ENCODE measurements at regions not wholly inside any gene's neighbourhood (a gene's known extent, or its start where the extent isn't known, plus 50 kb on each side); places are given as distances from the start of the nearest gene placed in this dataset.
A peak's percentile ranks its signal among the peaks of the same experiment; 100 is the strongest.
"Not testable (repeated sequence)": the region's sequence is repeated elsewhere in the genome, so short reads cannot be mapped to it uniquely, and the experiment has no call there.

GRCh38 chr20:40955326-40955725 lies 73.3 kb upstream of the TOP1 start:
- TF ChIP-seq LEF1 (IDR thresholded peaks at IDR 0.05; ENCODE audit: borderline replicate concordance) (no peak), FOXA1 (IDR thresholded peaks at IDR 0.05) (no peak), ARNT (IDR thresholded peaks at IDR 0.05) (no peak), BHLHE40 (IDR thresholded peaks at IDR 0.05; ENCODE audit: borderline replicate concordance) (no peak), NFRKB (IDR thresholded peaks at IDR 0.05) (no peak), ELF4 (IDR thresholded peaks at IDR 0.05) (no peak), SP1 (IDR thresholded peaks at IDR 0.05) (no peak), HDGF (IDR thresholded peaks at IDR 0.05; ENCODE audit: borderline replicate concordance) (no peak), FOXM1 (IDR thresholded peaks at IDR 0.05; ENCODE audit: borderline replicate concordance) (no peak), ZNF384 (IDR thresholded peaks at IDR 0.05) (no peak), TARDBP (IDR thresholded peaks at IDR 0.05) (no peak), CTBP1 (IDR thresholded peaks at IDR 0.05; ENCODE audit: borderline replicate concordance) (no peak), L3MBTL2 (conservative IDR thresholded peaks at IDR 0.05) (no peak), FOXK2 (IDR thresholded peaks at IDR 0.05) (no peak), SUZ12 (IDR thresholded peaks at IDR 0.05) (no peak)
- TF ChIP-seq, protein P1, sequence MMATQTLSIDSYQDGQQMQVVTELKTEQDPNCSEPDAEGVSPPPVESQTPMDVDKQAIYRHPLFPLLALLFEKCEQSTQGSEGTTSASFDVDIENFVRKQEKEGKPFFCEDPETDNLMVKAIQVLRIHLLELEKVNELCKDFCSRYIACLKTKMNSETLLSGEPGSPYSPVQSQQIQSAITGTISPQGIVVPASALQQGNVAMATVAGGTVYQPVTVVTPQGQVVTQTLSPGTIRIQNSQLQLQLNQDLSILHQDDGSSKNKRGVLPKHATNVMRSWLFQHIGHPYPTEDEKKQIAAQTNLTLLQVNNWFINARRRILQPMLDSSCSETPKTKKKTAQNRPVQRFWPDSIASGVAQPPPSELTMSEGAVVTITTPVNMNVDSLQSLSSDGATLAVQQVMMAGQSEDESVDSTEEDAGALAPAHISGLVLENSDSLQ (IDR thresholded peaks at IDR 0.05) = no peak
- POLR2A ChIA-PET = no interaction called here
- DNase-seq (ENCODE audit: extremely low spot score) = no peak
- CTCF ChIA-PET = interaction anchor here (0.9 kb wide), 1 partner anchor 13 kb away, joined by 3 read pairs; no protein-coding TSS in a partner anchor

DNA sequence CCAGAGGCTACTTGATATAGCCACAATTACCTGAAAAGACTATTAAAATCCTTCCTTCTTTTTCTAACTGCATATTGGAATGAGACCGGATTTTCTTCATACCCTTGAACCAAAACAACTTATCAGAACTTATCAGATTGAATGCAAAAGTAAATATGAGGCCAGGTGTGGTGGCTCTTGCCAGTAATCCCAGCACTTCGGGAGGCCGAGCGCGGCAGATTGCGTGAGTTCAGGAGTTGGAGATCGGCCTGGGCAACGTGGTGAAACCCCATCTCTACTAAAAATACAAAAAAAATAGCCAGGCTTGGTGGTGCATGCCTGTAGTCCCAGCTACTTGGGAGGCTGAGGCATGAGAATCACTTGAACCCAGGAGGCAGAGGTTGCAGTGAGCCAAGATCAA lies 72.8 kb upstream of the TOP1 start:
- POLR2A ChIA-PET; DNase-seq (ENCODE audit: extremely low spot score): not testable (repeated sequence)
- CTCF ChIA-PET = interaction anchor here (1.5 kb wide), 1 partner anchor 10 kb away, joined by 4 read pairs; no protein-coding TSS in a partner anchor

GRCh38 chr20:40956542-40957264 lies 71.9 kb upstream of the TOP1 start:
- ChIA-PET POLR2A (no interaction called here), CTCF (interaction anchor here (1.5 kb wide), 1 partner anchor 11 kb away, joined by 4 read pairs; no protein-coding TSS in a partner anchor)
- DNase-seq (ENCODE audit: extremely low spot score) = no peak

GRCh38 chr20:40957265-40957760 lies 71.3 kb upstream of the TOP1 start:
- no peak for DNase-seq (ENCODE audit: extremely low spot score)
- ChIA-PET POLR2A (no interaction called here), CTCF (interaction anchor here (1.5 kb wide), 1 partner anchor 11 kb away, joined by 4 read pairs; no protein-coding TSS in a partner anchor)
- no peak for TF ChIP-seq SUZ12 (IDR thresholded peaks at IDR 0.05)
- no peak for TF ChIP-seq SP1 (IDR thresholded peaks at IDR 0.05)
- TF ChIP-seq ARNT (IDR thresholded peaks at IDR 0.05) = no peak
- no peak for TF ChIP-seq ELF4 (IDR thresholded peaks at IDR 0.05)
- no peak for TF ChIP-seq CTBP1 (IDR thresholded peaks at IDR 0.05; ENCODE audit: borderline replicate concordance)
- no peak for TF ChIP-seq FOXK2 (IDR thresholded peaks at IDR 0.05)
- no peak for TF ChIP-seq FOXA1 (IDR thresholded peaks at IDR 0.05)
- TF ChIP-seq L3MBTL2 (conservative IDR thresholded peaks at IDR 0.05) = no peak
- TF ChIP-seq, protein P1 (IDR thresholded peaks at IDR 0.05) = no peak
- no peak for TF ChIP-seq LEF1 (IDR thresholded peaks at IDR 0.05; ENCODE audit: borderline replicate concordance)
- no peak for TF ChIP-seq NFRKB (IDR thresholded peaks at IDR 0.05)
- TF ChIP-seq FOXM1 (IDR thresholded peaks at IDR 0.05; ENCODE audit: borderline replicate concordance) = no peak
- TF ChIP-seq BHLHE40 (IDR thresholded peaks at IDR 0.05; ENCODE audit: borderline replicate concordance) = no peak
- no peak for TF ChIP-seq ZNF384 (IDR thresholded peaks at IDR 0.05)
- TF ChIP-seq HDGF (IDR thresholded peaks at IDR 0.05; ENCODE audit: borderline replicate concordance) = no peak

More at GRCh38 chr20:40956542-40957264, 71.9 kb upstream of the TOP1 start:
- TF ChIP-seq ZNF384 (IDR thresholded peaks at IDR 0.05) = no peak
- TF ChIP-seq, protein P1 (IDR thresholded peaks at IDR 0.05) = 0 out of 2 replicates have a peak, but pooled peaks have one; percentile 3

GRCh38 chr20:40958598-40958997 lies 70.0 kb upstream of the TOP1 start:
- ChIA-PET CTCF (no interaction called here), POLR2A (no interaction called here)
- no peak for DNase-seq (ENCODE audit: extremely low spot score)
- TF ChIP-seq LEF1 (IDR thresholded peaks at IDR 0.05; ENCODE audit: borderline replicate concordance) = no peak
- TF ChIP-seq ARNT (IDR thresholded peaks at IDR 0.05) = no peak
- TF ChIP-seq CTBP1 (IDR thresholded peaks at IDR 0.05; ENCODE audit: borderline replicate concordance) = no peak
- TF ChIP-seq L3MBTL2 (conservative IDR thresholded peaks at IDR 0.05) = no peak
- no peak for TF ChIP-seq ELF4 (IDR thresholded peaks at IDR 0.05)
- TF ChIP-seq TARDBP (IDR thresholded peaks at IDR 0.05) = no peak
- TF ChIP-seq HDGF (IDR thresholded peaks at IDR 0.05; ENCODE audit: borderline replicate concordance) = no peak
- no peak for TF ChIP-seq FOXA1 (IDR thresholded peaks at IDR 0.05)
- TF ChIP-seq NFRKB (IDR thresholded peaks at IDR 0.05) = no peak

- POLR2A ChIA-PET = no interaction called here
- CTCF ChIA-PET = no interaction called here
- TF ChIP-seq ELF4 (IDR thresholded peaks at IDR 0.05) = no peak
- TF ChIP-seq FOXA1 (IDR thresholded peaks at IDR 0.05) = no peak
- no peak for TF ChIP-seq NFRKB (IDR thresholded peaks at IDR 0.05)
- TF ChIP-seq SUZ12 (IDR thresholded peaks at IDR 0.05) = no peak
- no peak for TF ChIP-seq CTBP1 (IDR thresholded peaks at IDR 0.05; ENCODE audit: borderline replicate concordance)
- no peak for TF ChIP-seq ZNF384 (IDR thresholded peaks at IDR 0.05)
- no peak for TF ChIP-seq SP1 (IDR thresholded peaks at IDR 0.05)
- TF ChIP-seq, protein P1 (IDR thresholded peaks at IDR 0.05) = no peak
- TF ChIP-seq HDGF (IDR thresholded peaks at IDR 0.05; ENCODE audit: borderline replicate concordance) = no peak
- no peak for TF ChIP-seq TARDBP (IDR thresholded peaks at IDR 0.05)
- TF ChIP-seq LEF1 (IDR thresholded peaks at IDR 0.05; ENCODE audit: borderline replicate concordance) = no peak
- no peak for TF ChIP-seq L3MBTL2 (conservative IDR thresholded peaks at IDR 0.05)
- TF ChIP-seq BHLHE40 (IDR thresholded peaks at IDR 0.05; ENCODE audit: borderline replicate concordance) = no peak
- no peak for TF ChIP-seq ARNT (IDR thresholded peaks at IDR 0.05)
- no peak for TF ChIP-seq FOXM1 (IDR thresholded peaks at IDR 0.05; ENCODE audit: borderline replicate concordance)
- no peak for TF ChIP-seq FOXK2 (IDR thresholded peaks at IDR 0.05)
Observed at GRCh38 chr20:40959325-40960092, 69.1 kb upstream of the TOP1 start.

More at GRCh38 chr20:40959325-40960092, 69.1 kb upstream of the TOP1 start:
- no peak for DNase-seq (ENCODE audit: extremely low spot score)
